ENCODE measurements at regions not wholly inside any gene's neighbourhood (a gene's known extent, or its start where the extent isn't known, plus 50 kb on each side); places are given as distances from the start of the nearest gene placed in this dataset.

- TF ChIP-seq, protein P1, sequence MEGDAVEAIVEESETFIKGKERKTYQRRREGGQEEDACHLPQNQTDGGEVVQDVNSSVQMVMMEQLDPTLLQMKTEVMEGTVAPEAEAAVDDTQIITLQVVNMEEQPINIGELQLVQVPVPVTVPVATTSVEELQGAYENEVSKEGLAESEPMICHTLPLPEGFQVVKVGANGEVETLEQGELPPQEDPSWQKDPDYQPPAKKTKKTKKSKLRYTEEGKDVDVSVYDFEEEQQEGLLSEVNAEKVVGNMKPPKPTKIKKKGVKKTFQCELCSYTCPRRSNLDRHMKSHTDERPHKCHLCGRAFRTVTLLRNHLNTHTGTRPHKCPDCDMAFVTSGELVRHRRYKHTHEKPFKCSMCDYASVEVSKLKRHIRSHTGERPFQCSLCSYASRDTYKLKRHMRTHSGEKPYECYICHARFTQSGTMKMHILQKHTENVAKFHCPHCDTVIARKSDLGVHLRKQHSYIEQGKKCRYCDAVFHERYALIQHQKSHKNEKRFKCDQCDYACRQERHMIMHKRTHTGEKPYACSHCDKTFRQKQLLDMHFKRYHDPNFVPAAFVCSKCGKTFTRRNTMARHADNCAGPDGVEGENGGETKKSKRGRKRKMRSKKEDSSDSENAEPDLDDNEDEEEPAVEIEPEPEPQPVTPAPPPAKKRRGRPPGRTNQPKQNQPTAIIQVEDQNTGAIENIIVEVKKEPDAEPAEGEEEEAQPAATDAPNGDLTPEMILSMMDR (IDR thresholded peaks at IDR 0.05), result no peak
- no peak for TF ChIP-seq POLR2A (IDR thresholded peaks at IDR 0.05)
Observed at GRCh38 chr22:46067159-46068111, 82.9 kb upstream of the PPARA start.
